CD14-positive monocyte (primary cell): ENCODE measurements at regions not wholly inside any gene's neighbourhood (a gene's known extent, or its start where the extent isn't known, plus 50 kb on each side); places are given as distances from the start of the nearest gene placed in this dataset.

Experiments used
- DNase-seq, 3 donors: peaks; one replicate each; pipeline ENCODE4 v3.0.0-alpha.2; 2011 to 2022
- H2AFZ ChIP-seq: 2 replicates; pipeline ENCODE4 v1.6.0; 2012; ENCODE audit warnings: mild to moderate bottlenecking, low read depth, low read length, inconsistent platforms; ENCODE audit not compliant: insufficient read depth, poor library complexity, severe bottlenecking
- H3K27ac ChIP-seq, 2 donors: 1 replicate in 1 of 2; 2 replicates in 1 of 2; pipeline ENCODE4 v1.5.1; 2012 to 2013; ENCODE audit warnings: low read length in 2 of 2, control low read depth in 1 of 2, inconsistent platforms in 1 of 2, low read depth in 1 of 2, mild to moderate bottlenecking in 1 of 2
- H3K27me3 ChIP-seq, 2 donors: one replicate each; pipeline versions ENCODE4 v1.6.0 to v1.6.1; 2011 to 2013; ENCODE audit warnings: low read length in 2 of 2; ENCODE audit not compliant: control insufficient read depth in 2 of 2, insufficient read depth in 2 of 2
- H3K36me3 ChIP-seq, 2 donors: replicated peaks in 1 of 2; 1 replicate in 1 of 2; 2 replicates in 1 of 2; pipeline versions ENCODE4 v1.5.1 to v1.6.1; 2012 to 2013; ENCODE audit warnings: low read length in 2 of 2, control low read depth in 1 of 2, inconsistent platforms in 1 of 2, mild to moderate bottlenecking in 1 of 2; ENCODE audit not compliant: insufficient read depth in 2 of 2, control insufficient read depth in 1 of 2
- H3K4me1 ChIP-seq, 2 donors: 1 replicate in 1 of 2; 2 replicates in 1 of 2; pipeline versions ENCODE4 v1.5.1 to v1.6.1; 2012 to 2013; ENCODE audit warnings: low read length in 2 of 2, control low read depth in 1 of 2, inconsistent platforms in 1 of 2, mild to moderate bottlenecking in 1 of 2, moderate library complexity in 1 of 2; ENCODE audit not compliant: insufficient read depth in 2 of 2, control insufficient read depth in 1 of 2
- H3K4me2 ChIP-seq: replicated peaks from 2 replicates; pipeline ENCODE3; 2012; ENCODE audit warnings: low read length, moderate library complexity, mild to moderate bottlenecking; ENCODE audit not compliant: poor library complexity, severe bottlenecking; ENCODE audit errors: extremely low read depth
- H3K4me3 ChIP-seq, 3 experiments: fragments of 200-600 bp in 1 of 3; sonication (generic) in 1 of 3; replicated peaks in 1 of 3; 1 replicate in 2 of 3; 2 replicates in 1 of 3; pipeline ENCODE4 v1.5.1; 2011 to 2013; ENCODE audit warnings: low read length in 3 of 3, mild to moderate bottlenecking in 3 of 3, control low read depth in 2 of 3, low read depth in 2 of 3, inconsistent platforms in 1 of 3, moderate library complexity in 1 of 3
- H3K79me2 ChIP-seq: 2 replicates; pipeline ENCODE4 v1.6.0; 2012; ENCODE audit warnings: mild to moderate bottlenecking, control low read depth, inconsistent platforms, low read length, moderate library complexity; ENCODE audit not compliant: insufficient read depth
- H3K9ac ChIP-seq: 2 replicates; pipeline ENCODE4 v1.6.0; 2017; ENCODE audit warnings: low read length, mild to moderate bottlenecking; ENCODE audit not compliant: insufficient read depth, poor library complexity, severe bottlenecking
- H3K9me3 ChIP-seq, 2 donors: replicated peaks in 1 of 2; 1 replicate in 1 of 2; 2 replicates in 1 of 2; pipeline versions ENCODE4 v1.5.1 to v1.6.1; 2012 to 2013; ENCODE audit warnings: low read length in 2 of 2, control low read depth in 1 of 2; ENCODE audit not compliant: control insufficient read depth in 1 of 2, insufficient read depth in 1 of 2
- H4K20me1 ChIP-seq: 2 replicates; pipeline ENCODE4 v1.6.0; 2012; ENCODE audit warnings: mild to moderate bottlenecking, low read length, control low read depth, moderate library complexity; ENCODE audit not compliant: insufficient read depth
- H3K27ac Mint-ChIP-seq, 7 donors: one replicate each; pipeline ENCODE4 v1.8.0; 2020; ENCODE audit warnings: mild to moderate bottlenecking in 7 of 7, mixed read lengths in 7 of 7, moderate library complexity in 6 of 7, inconsistent platforms in 2 of 7
- H3K27me3 Mint-ChIP-seq, 3 donors: one replicate each; pipeline ENCODE4 v1.8.0; 2021 to 2022; ENCODE audit warnings: low read depth in 3 of 3, mild to moderate bottlenecking in 3 of 3, mixed read lengths in 3 of 3, moderate library complexity in 3 of 3, inconsistent platforms in 1 of 3
- H3K36me3 Mint-ChIP-seq, 2 donors: one replicate each; pipeline ENCODE4 v1.8.0; 2020; ENCODE audit warnings: mixed read lengths in 2 of 2, inconsistent platforms in 1 of 2, mild to moderate bottlenecking in 1 of 2
- H3K4me1 Mint-ChIP-seq: one replicate; pipeline ENCODE4 v1.8.0; 2020; ENCODE audit warnings: mild to moderate bottlenecking, mixed read lengths
- H3K4me3 Mint-ChIP-seq, 2 donors: one replicate each; pipeline ENCODE4 v1.8.0; 2020; ENCODE audit warnings: mild to moderate bottlenecking in 2 of 2, mixed read lengths in 2 of 2, moderate library complexity in 1 of 2
- H3K9me3 Mint-ChIP-seq, 7 donors: one replicate each; pipeline ENCODE4 v1.8.0; 2020 to 2022; ENCODE audit warnings: mixed read lengths in 7 of 7, mild to moderate bottlenecking in 6 of 7, moderate library complexity in 6 of 7, inconsistent platforms in 2 of 7
- CTCF ChIP-seq: fragments of 200-600 bp; IDR thresholded peaks from one replicate; pipeline ENCODE4 v1.8.0; 2022; ENCODE audit warnings: antibody characterized with exemption, mild to moderate bottlenecking
- WGBS: methylation state at CpG from one replicate; pipeline ENCODE4 v1.1.5; 2013; ENCODE audit warnings: missing lambda C conversion rate; ENCODE audit not compliant: insufficient coverage; 5-methylcytosine and 5-hydroxymethylcytosine counted together
- intact Hi-C, 2 donors: fragments of 100-400 bp; cut with micrococcal nuclease; formaldehyde crosslinking; loops; one replicate each; pipeline versions ENCODE4 v1.15.0 to v1.15.1; 2023

- no peak overlapping the region for H2AFZ ChIP-seq
- H3K27ac ChIP-seq = no peak overlapping the region
- no peak overlapping the region for H3K4me2 ChIP-seq
- intact Hi-C loops = no loop called here
- no peaks in the 10 kb centered on the region for H3K27me3 ChIP-seq
- H3K9me3 Mint-ChIP-seq = peaks cover 0 to 3% (median 0%) of the 10 kb centered on the region in 7 donors
- DNase-seq = no peak
- no peaks in the 10 kb centered on the region for H3K4me1 Mint-ChIP-seq
- peaks cover 0 to 2% (median 0%) of the 10 kb centered on the region in 3 donors for H3K27me3 Mint-ChIP-seq
- no peak overlapping the region for H3K27ac Mint-ChIP-seq
- H3K9me3 ChIP-seq = no peaks in the 10 kb centered on the region
- no peaks in the 10 kb centered on the region for H3K4me1 ChIP-seq
- TF ChIP-seq CTCF = no peak
- H3K36me3 Mint-ChIP-seq = no peaks in the 10 kb centered on the region
- H3K79me2 ChIP-seq = no peaks in the 10 kb centered on the region
- no peak overlapping the region for H3K9ac ChIP-seq
- no peaks in the 10 kb centered on the region for H3K36me3 ChIP-seq
- no peak overlapping the region for H3K4me3 ChIP-seq
- 83% methylated on average over 1 of the region's 2 CpGs for WGBS
- H3K4me3 Mint-ChIP-seq = no peak overlapping the region
- H4K20me1 ChIP-seq = no peaks in the 10 kb centered on the region
Observed at GRCh38 chr4:66357316-66357715, 687.0 kb upstream of the EPHA5 start.

GRCh38 chr4:66355328-66355727 is 685.0 kb upstream of the EPHA5 start:
- no peaks in the 10 kb centered on the region for H4K20me1 ChIP-seq
- Mint-ChIP-seq H3K36me3 (no peaks in the 10 kb centered on the region), H3K4me1 (no peaks in the 10 kb centered on the region), H3K4me3 (no peak overlapping the region), H3K27me3 (peaks cover 0 to 2% (median 0%) of the 10 kb centered on the region in 3 donors), H3K27ac (no peak overlapping the region), H3K9me3 (peaks cover 0 to 3% (median 0%) of the 10 kb centered on the region in 7 donors)
- no peak overlapping the region for H3K4me3 ChIP-seq
- H3K27me3 ChIP-seq = no peaks in the 10 kb centered on the region
- H3K4me2 ChIP-seq = no peak overlapping the region
- H3K36me3 ChIP-seq = no peaks in the 10 kb centered on the region
- H3K9ac ChIP-seq = no peak overlapping the region
- TF ChIP-seq CTCF = no peak
- no peak for DNase-seq
- no peak overlapping the region for H2AFZ ChIP-seq
- intact Hi-C loops = no loop called here
- no peaks in the 10 kb centered on the region for H3K9me3 ChIP-seq
- no peaks in the 10 kb centered on the region for H3K4me1 ChIP-seq
- WGBS = no CpG with 5 or more reads among the region's 2 CpGs
- H3K27ac ChIP-seq = no peak overlapping the region
- no peaks in the 10 kb centered on the region for H3K79me2 ChIP-seq
